Stimulated activated CD4-positive, alpha-beta T cell treated with anti-CD3 and anti-CD28 coated beads, Interleukin-15, amount 100 ng/mL, for 24 hours (primary cell): ENCODE measurements at regions not wholly inside any gene's neighbourhood (a gene's known extent, or its start where the extent isn't known, plus 50 kb on each side); places are given as distances from the start of the nearest gene placed in this dataset.

ENCODE experiments used
- DNase-seq: peaks from one replicate; pipeline ENCODE4 v3.0.0-alpha.2; 2020

DNA sequence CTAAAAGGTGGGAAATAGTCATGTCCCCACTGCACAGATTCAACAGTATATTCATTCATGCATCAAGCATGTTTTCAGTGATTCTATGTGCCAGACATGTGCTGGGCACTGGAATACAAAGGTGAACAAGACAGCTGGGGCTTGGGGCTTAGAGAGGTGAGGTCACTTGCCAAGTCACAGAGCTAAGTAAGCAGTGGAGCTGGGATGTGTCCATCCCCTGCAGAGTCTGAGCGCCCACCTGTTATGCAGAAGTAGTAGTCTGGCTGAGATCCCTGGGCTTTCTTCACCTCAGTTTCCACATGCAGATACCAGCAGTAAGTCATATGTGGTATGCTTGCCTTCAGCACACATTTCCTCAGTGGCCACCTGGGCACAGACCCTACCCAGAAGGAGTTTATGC, 263.8 kb downstream of the DHX35 start:
- DNase-seq, result no peak

DNA sequence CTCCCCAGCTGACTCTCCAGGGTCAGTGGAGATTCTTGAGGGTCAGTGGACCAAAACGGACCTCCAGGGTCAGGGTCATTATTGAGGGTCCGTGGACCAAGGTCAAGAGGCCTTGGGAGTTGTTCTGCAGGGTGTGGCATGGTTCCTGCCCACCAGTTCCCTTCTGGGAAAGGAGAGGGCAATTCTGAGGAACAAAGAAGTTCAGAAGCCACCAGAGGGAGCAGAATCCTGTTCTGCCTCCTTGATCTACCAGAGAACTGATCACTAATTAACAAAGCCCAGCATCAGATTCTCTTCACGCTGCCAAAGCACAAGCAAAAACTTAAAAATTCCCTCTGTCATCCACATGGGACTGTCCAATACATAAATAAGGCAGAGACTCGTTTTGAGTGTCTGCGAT, 263.4 kb downstream of the DHX35 start:
- DNase-seq, result no peak

DNA sequence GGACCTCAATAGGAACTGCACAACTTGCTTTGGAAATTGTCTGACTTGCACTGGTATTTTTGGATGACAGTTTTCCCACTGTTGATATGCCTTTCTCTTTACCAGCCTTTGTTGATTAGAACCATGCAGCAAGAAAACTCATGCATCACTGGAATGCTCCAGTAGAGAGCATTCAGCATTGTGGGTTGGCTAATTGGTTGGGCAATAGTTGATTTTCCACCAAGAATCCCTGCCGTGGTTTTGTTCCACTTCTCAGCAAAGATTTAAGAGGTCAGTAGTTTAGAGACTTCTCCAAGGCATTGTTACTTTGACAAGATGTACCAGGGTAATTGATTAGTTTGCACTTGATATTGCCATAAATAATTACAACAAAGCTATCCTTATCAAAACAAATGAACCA, 260.0 kb downstream of the DHX35 start:
- no peak for DNase-seq

DNA sequence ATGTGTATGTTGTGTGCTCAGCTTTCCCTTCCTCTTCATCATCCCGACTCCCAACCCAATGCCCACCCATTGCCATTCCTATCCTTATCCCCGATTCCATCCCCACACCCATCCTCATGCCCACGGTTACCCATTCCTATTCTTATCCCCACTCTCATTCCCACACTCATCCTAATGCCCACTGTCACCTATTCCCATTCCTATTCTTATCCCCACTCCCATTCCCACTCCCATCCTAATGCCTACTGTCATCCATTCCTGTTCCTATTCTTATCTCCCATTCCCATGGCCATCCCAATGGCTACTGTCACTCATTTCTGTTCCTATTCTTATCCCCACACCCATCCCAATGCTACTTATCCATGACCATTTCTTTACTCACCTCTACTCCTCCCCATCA, 254.1 kb downstream of the DHX35 start:
- DNase-seq, result no peak

DNA sequence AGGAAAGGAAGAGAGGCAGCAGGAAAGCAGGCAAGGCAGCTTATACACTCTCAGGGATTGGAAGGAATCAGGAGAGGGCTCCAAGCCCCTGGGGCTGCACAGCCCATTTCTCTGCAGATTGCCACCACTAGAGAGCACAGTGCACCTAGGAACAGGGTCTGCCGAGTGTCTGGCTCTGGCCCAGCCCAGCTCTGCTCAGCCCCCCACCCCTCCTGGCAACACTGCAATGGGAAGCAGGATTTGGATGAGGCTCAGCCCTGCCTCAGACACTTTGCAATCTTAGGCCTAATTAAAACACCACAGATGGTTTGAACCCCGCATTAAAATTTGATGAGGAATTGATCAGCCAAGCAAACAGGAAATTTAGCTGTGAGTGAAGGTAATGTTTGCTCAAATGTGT, 252.7 kb downstream of the DHX35 start:
- no peak for DNase-seq

DNA sequence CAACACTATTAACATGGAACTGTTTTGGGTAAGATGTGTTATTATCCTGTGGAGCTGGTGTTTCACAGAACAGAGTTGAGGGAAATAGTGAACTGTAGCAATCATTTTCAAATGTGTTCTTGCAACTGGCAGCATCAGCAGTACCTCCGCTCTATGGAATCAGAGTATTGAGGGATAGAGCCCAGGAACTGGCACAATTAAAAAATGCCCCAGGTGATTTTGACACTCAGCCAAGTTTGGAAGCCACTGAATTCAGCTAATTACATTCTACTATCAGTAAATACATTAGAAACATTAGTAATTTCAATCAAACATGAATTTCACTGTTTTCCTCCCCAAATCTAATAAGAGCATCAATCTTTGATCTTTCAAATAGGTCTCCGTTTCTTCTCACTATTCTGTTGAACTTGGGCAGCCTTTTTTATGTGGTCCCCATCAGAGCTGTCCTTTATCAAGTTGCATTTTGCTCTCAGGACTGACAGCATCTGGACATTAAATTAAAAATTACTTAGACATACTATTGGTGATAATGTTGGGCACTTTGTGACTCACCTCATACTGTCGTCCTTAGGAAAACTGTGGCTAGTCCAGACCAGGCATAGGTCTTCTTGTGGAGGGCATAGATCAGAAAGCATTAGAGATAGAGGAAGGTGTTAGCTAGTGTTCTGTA, 251.5 kb downstream of the DHX35 start:
- DNase-seq, result no peak

DNA sequence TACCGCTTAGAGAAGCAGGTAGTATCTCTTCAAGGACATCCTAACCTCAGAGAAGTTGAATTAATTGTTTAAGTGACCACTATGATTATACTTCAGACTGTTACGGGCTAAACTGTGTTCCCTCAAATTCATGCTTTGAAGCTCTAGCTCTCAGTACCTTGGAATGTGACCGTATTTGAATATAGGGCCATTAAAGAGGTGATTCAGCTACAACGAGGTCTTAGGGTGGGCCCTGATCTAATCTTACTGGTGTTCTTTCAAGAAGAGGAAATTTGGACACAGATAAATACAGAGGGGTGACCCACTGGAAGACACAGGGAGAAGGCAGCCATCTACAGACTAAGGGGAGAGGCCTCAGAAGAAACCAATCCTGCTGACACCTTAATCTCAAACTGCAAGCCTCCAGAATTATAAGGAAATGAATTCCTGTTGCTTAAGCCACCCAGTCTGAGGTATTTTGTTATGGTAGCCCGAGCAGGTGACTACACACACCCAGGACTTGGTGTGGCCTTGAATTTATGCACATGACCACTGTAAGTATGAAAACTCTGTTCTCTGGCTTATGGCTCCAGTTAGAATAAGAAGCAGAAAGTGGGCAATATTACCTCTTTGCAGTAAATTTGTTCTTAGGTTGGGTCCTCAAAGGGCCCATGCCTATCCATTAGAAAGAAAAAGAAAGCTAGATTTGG, 249.1 kb downstream of the DHX35 start:
- DNase-seq, result no peak

DNA sequence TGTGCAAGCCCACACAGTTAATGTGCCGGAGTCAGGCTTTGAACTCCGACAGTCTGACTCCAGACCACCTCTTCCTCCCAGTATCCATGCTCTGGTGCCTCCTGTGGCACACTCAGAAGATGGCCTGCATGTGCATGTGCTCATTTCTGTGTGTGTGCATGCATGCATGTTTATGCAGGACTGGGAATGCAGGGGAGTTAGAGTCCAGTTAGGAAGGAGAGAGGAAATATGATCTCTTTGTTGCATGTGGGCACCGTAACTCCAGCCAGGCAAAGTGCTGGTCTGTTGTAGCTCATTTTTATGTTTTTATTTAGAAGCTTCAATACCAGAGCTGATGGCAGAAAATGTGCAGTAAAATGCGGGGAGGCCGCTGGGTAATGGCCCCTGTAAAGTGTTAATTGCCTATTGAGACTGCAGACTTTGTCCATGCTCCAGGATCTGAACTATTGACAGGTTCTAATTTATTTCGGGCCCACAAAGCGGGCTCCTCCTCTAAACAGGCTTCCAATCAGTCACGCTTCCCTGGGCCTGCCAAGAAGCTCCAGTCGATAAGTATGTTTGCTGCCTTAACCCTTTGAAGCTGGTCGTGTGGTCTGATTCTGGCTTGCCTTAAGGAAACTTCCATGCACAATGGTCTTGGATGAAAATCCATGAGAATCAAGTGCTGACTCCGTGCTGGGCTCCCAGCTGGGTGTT, 248.3 kb downstream of the DHX35 start:
- DNase-seq, result no peak

DNA sequence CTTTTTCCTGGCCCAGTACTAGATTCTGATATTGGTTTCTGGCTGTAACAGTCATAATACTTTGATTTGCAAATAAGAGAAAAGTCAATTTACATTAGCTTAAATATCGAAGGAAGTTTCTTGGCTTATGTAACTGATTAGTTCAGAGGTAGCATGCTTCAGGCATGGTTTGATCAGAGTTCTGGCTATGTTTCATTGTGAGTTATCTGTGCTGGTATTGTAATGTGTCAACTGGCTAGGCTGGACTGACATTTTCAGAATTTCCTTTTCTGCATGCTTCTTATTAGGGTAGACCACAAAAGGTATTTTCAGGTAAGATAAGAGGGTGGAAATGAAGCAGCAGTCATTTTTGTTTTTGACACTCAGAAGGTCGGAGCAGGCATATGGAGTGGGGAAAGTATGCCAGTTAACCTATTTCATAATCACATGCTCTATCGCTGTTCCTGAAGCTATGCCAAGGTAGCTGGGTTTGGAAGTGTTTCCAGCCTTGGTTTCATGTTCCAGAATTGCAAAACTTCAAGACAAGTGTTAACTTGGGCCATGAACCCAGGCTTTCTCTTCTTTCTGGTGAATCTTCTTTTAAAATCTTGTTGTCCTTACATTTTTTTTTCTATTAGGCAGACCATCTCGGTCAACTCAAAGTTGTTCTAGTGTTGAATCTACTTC, 244.9 kb downstream of the DHX35 start:
- no peak for DNase-seq

DNA sequence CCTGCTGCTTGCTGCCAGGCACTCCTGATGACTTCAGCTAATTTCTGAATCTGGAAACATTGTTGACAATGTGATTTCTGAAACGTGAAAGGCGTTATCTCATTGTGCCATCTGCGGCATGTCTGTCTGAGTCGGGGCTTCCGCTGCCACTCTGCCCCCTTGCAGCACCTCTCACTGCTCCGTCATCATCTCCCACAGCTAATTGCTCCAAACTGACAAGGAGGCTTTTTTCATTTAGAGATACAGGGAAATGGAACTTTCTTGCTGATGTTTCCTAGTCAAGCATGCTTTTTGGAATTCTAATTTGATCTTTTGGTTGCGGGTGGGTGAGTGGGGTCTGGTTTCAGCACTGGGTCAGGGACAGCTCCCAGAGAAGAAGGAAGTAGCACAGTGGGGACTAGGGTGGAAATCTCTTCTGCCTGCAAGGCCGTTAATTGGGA, 233.5 kb downstream of the DHX35 start:
- DNase-seq, result no peak

DNA sequence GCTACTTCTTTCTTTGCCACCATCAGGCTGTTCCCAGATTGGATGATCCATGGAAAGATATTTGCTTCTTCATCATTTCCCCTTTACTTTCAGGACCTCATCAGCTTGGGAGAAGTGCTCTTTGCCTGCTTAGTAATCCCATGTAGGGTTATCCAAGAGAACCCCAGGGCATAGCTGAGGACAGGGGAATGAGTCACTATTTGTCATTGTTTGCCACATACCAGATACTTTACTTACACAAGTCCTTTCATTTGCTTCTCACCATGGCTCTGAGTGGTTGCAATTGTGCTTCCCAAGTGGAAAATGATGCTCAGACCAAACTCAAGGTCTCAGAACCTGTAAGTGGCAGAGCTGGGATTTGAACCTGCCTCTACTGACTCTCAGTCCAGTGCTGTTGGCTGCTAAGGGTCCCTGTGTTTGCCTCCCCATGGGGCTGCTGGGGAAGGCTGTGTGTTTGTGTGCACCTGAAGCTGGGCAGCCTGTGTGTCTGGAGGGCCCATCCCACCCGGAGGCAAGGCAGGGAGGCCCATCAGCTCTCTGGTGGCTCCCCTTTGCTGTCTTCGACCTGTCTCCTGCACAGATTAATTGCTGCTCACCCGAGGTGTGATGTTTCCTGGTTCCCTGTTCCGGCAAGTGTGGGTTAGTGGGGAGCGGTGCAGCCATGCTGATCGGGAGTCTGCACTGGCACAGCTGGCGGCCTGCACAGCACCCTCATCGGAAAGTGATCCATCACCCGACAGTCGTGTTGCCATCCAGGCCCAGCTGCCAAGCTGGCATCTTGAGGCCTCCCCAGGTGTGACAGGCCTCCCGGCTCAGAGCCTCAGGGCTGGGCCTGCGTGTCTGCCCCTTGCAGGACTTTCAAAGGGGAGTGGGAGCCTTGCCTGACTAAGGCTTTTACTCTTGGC, 228.8 kb downstream of the DHX35 start:
- DNase-seq, result no peak

DNA sequence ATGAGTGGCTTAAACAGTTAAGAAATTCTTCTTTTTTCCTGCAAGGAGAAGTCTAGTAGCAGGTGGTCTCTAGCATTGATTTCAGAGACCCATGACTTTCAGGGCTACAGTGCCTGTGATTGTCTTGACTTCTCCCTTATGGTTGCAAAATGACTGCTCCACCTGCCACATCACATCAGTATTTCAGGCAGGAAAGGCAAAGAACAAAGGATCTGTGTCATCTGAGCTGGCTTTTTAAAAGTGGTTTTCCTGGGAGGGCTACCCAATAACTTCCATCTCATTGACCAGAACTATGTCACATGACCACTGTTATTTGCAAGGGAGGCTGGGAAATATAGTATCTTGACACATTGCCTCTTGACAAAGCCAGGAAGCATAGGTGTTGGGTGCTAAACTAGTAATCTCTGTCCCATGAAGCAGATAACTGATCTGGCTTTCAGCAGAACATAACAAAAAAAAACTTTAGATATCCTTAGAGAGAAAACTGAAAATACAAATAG, 226.2 kb downstream of the DHX35 start:
- DNase-seq, result no peak

DNA sequence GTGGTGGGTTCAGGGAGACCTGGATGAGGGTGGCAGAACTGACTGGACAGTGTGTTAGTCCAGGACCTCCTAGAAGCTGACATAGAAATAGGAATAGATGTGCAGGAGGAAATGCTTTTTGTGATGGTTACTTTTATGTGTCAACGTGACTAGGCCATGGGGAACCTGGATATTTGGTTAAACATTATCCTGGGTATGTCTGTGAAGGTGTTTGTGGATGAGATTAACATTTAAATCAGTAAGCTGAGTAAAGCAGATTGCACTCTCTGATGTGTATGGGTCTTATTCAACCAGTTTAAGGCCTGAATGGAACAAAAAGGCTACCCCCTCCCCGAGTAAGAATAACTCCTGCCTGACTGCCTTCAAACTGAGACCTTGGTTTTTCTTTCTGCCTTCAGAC, 219.3 kb downstream of the DHX35 start:
- no peak for DNase-seq

DNA sequence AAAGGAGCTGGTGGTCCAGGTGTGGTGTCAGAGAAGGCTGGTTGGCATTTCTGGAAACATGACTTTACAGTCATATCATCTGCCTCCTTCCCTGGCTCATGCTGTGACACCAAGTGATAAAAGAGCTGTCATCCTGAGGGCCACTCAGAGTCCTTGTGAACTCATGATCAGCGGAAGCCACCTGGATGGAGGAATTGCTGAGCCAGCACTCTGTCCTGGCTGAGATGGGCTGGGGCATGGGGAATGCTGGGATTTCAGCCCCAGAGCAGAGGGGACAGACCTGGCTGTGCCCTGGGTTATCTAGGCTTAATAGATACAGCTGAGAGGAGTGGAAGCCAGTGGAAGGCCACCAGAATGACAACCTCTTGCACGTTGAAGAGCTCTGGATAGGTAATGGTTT, 214.3 kb downstream of the DHX35 start:
- no peak for DNase-seq

DNA sequence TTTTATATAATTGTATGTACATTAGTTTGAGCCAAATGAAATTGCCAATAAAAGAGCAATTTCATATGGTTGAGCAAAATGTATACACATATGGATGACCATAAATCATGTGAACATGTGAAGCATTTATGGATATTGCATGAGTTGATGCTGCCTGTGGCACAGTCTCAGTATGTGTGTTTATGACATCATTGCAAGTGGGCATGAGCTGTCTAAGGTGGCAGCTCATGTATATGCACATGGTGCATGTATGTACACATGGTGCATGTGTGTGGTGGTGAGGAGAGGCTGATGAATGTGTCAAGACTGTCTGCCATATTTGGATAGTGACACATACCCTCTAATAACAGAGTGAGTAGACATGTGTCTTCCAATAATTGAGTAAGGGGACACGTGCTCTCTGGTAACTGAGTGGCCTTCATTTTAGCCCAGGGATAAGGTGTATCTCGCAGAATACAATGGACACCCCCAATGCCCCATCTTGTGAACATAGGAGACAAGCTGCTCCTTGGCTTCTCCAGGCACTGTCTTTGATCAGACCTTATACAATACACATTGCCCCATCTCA, 208.8 kb downstream of the DHX35 start:
- no peak for DNase-seq

DNA sequence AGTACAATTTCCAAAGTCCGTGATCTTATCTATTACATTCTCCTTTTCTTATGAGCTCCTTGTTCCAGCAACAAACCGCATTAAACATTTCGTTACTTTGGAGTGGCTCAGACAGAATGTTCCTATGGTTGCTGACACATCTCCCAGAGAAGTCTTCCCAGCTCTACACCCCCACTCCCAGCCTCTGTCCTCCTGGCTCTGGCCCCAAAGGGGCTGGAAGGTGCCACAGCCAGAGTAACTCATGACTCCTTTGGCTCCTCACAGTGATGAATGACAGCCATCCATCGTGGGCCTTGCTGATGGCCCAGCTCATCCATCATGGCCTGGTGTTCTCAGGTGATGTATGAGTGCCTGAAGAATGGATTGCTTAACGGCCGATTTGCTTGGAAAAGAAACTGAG, 203.0 kb downstream of the DHX35 start:
- no peak for DNase-seq

DNA sequence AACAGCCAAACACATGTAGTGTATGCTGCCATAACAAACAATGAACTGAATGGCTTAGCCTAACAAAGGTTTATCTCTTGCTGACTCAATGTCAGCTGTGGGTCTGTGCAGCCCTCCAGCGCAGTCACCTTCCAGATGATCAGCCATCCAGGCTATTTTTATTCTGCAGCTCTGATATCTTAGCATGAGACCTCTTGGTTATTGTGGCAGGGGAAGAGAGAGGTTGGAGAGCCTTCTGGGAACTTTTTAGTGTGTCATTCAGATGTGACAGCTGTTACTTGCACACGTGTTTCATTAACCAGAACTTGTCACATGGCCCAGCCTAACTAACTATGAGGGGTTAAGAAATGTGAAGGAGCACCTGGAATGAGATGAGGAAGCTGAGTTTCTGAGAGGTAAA, 202.5 kb downstream of the DHX35 start:
- no peak for DNase-seq

DNA sequence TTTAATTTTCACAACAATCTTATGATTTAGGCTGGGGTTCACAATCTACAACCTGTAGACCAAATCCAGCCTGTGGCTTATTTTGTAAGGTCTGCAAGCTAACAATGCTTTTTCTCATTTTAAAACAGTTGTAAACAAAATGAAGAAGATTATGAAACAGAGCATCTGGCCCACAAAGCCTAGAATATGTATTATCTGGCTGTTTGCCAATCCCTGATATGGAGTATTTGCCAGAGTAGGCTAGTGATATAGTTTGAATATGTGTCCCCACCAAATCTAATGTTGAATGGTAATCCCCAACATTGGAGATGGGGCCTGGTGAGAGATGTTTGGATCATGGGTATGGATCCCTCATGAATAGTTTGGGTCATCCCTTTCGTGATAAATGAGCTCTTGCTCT, 201.8 kb downstream of the DHX35 start:
- no peak for DNase-seq

DNA sequence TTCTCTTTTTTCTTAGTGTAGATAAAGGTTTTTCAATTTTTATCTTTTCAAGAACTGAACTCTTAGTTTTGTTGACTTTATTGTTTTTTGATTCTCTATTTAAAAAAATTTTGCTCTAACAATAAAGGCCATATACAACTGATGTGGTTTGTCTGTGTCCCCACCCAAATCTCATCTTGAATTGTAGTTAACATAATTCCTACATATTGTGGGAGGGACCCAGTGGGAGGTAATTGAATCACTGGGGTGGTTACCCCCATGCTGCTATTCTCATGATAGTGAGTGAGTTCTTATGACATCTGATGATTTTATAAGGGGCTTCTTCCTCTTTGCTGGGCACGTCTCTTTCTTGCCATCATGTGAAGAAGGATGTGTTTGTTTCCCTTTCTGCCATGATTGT, 199.8 kb downstream of the DHX35 start:
- DNase-seq, result no peak

DNA sequence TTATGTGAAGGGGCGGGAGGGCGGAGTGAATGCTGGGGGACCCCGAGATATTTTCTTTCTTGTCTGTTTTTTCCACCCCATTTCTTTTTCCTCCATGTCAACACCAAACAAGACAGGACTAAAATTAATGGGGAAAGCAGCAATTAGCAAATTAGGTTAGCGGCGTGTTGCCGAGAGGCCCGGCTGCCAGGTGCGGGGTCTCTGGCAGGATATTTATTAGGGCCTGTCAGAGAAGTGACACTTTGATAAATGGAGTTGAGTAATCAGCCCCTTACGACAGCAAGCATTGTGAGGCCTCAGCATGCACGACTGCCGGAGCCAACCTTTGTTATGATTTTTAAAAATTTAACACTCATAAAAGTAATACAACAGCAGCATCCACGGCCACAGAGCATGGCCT, 193.8 kb downstream of the DHX35 start:
- no peak for DNase-seq

DNA sequence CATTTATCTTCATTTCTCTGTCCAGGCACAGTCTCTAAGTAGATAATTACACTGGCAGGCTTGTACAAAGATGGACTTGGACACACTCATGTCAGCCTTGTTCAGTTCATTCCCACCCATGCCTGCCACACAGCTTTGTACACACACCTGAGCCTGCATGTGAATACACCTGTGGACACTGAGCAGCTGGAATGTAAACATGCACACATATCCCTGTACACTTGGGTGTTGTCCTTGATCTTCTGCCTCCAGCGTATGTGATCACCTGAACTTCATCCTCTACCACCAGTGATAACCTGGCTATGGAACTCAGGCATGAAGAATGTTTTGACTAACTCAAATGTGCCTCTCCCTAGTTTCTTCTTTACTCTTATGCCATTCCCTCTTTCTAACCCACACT, 190.6 kb downstream of the DHX35 start:
- DNase-seq, result no peak

DNA sequence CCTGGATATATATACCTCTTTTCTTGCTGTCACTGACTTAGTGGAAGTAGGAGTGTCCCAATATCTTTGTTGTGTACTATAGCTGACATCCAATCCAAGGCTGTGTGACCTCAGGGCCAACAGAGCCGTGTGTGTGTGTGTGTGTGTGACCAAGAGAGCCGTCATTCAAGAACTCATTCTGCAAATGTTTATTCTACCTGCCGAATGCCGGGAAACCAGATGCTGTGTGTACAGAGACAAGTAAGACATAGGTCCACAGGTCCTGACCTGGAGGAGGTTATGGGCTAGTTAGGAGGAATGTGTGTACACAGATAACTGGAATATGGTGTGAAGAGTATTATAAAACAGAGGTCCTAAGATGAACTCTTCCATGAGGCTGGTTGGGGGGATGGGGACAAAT, 190.0 kb downstream of the DHX35 start:
- no peak for DNase-seq
